Hematopoietic multipotent progenitor cell treated with erythropoietin and hydrocortisone succinate and interleukin-3 and kit ligand, for 15 days (in vitro differentiated cells): ENCODE measurements at regions not wholly inside any gene's neighbourhood (a gene's known extent, or its start where the extent isn't known, plus 50 kb on each side); places are given as distances from the start of the nearest gene placed in this dataset.

ENCODE experiments used
- DNase-seq: peaks from one replicate; pipeline ENCODE4 v3.0.0-alpha.2; 2015; ENCODE audit warnings: low spot score

DNA sequence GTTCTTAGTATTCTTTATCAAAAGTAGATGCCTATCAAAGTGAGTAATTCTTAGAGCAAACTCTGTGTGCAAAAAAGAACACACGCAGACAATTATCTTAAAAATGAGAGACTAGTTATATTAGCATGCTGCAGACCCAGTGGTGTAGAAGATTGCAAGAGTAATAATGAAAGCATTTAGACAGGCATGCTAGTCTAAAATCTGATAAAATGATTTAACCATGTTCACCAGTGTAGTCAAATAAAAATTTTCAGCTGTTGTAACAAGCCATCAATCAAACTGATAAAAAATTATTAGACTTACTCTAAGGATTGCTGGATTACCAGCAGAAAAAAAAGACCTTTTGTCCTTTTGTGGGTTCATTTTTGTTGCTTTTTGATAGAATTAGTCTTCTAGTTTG, 241.9 kb upstream of the TLE4 start:
- DNase-seq: no peak

DNA sequence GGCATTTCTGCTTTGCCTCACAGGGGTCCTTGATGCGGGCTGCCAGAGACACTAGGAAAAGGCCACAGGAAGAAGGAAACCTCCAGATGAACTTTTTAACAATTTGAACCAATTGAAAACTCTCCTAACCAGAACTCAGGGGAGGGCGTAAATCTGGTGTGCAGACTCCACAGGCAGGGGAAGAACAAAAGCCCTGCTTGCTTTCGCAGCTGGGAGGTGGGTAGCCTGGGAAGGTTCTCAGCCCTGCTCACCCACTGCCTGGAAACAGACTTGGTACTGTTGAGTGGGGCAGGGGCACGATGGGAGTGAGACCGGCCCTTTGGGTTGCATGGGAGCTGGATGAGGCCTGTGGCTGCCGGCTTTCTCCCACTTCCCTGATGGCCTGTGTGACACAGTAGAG, 237.8 kb upstream of the TLE4 start:
- DNase-seq: no peak

DNA sequence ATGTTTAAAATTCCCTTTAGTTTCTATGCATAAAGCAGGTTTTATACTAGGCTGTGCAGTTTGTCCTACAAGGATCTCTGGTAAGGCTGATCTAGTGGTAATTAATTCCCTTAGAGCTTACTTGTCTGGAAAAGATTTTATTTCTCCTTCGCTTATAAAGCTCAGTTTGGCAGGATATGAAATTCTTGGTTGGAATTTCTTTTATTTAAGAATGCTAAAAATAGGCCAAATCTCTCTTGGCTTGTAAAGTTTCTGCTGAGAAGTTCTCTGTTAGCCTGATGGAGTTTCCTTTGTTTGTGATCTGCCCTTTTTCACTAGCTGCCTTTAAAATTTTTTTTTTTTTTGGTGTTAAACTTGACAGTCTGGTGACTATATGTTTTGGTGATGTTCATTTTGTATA, 237.1 kb upstream of the TLE4 start:
- DNase-seq: no peak

DNA sequence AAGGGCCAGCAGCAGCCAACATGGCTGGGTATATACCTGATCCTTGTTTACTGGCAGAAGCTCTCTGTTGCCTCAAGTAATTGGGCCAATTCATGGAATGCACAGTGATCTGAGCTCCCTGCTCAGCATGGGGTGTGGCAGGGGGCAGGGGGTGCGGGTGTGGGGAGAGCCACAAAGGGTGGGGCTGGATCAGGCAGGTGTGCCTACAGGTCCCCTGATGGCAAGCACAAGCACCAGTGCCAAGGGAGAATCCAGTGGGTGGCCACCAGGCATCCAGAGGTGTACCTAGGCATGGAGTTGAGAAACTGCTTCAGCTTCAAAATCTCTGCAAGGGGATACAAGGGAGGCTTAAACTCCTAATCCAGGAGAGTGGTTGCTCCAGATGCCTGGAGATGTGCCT, 235.8 kb upstream of the TLE4 start:
- DNase-seq: no peak

DNA sequence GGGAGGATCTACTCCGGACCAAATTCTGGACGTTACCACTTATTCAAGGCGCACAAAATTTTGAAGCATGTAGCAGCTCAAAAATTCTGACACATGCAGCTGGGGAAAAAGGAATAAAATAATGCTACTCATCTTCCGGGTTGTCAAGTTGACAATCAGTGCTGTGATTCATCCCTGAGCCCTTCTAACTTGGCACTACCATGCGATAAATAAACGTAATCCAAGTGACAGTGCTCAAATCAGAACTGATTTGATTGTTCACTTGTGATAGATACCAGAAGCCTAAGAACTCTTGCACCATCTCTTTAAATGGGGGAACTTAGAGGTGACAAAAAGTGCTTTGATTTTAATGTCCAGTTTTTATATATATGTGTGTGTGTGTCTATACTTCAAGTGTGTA, 230.2 kb upstream of the TLE4 start:
- DNase-seq: no peak

DNA sequence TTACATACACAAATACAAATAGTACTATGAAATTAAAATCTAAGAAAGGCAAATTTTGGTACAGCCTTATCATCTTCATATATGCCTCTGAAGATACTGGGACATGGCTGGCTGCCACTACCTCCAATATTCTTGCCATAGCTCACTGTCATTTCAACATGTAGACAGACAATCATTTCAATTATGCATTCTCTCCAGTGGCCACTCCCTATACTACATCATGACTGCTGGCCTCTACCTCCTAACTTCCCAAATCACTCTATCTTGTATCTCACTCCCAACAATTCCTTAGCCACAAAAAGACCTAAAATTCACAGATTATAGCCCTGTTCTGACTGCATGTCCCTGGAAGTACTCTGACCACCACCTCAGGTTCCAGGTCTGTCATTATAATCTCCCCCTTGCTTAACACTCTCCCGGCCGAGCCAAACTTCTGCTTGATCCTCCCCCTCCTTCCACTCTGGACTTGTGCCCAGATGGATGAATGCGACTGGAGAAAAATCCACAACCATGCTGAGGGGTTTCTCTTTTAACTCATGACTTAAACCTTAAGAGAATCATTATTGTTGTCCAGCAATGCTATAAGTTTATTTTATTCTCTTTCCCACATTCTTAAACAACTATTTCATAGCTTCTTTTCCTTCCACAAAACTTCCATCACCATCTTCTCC, 225.3 kb upstream of the TLE4 start:
- no peak for DNase-seq

DNA sequence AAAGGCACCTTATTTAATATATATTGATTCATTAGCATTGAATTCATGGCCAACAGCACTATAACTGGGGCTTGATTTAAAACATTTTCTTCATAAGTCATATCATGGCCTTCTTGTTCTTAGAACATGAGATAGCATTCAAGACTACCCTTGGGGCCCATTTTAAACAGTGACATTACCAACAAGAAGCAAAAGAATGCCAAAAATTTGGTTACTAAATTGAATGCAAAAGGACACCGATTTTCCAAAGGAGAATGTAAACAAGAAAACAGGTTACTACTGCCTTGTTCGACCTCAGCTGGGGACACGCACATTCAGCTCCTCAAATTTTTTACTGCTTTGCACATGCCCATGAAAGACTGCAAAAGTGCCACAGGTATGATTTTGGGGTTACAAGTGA, 219.4 kb upstream of the TLE4 start:
- DNase-seq: no peak

DNA sequence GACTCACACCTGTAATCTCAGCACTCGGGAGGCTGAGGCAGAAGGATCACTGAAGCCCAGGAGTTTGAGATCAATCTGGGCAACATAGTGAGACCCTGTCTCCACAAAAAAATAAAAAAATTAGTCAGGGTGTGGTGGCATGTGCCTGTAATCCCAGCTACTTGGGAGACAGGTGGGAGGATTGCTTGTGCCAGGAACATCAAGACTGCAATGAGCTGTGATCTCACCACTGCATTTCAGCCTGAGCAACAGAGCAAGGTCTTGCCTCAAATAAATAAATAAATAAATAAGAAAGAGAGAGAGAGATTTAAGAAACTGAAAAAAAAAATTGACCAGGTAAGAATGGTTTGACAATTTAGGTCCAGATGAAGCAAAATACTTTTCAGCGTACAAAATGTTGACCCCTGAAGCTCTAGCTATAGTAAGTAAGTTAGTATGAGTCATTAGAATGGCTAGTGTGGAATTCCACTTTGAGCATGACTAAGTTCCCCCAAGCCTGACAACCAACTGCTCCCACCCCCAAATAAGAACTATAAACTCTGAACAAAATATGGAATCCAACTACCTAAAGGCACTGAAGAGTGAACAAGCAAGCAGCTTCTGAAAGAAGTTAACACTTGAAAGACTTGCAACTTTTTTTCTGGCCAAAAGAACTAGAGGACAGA, 217.8 kb upstream of the TLE4 start:
- DNase-seq: no peak

DNA sequence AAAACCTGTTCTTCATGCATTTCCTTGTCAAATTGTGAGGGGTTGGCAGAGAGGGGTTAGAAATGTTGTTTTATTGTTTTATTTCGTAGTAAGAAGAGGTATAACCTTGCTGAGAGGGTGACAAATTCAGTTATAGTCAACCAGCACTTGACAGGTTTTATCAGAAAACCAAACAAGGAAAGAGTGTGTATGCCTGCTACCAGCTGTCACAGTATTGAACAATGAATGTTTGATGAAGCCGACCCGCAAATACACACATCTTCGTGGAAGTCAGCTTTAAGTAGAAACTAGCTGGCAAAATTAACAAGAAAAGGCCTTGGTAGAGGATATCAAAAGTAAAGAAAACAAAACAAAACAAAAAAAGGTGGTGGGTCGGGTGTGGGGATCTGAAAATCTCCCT, 214.6 kb upstream of the TLE4 start:
- DNase-seq: no peak

DNA sequence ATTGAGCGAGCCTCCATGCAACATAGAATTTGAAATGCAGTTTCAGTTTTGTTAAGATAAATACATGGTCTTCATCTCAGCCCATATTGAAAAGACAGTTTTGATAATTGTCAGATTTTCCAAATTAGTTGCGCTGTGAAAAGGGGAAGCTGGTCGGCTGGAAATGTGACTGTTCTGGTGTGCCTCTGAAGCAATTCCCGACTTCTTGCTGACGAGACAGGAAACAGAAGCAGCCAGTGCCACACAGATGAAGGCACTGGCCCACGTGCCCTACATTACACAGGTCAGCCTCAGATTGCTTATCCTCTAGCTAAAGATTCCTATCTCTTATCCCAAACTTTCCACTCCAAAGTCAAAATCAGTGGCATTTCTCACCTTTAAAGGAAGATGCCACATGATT, 214.1 kb upstream of the TLE4 start:
- no peak for DNase-seq

DNA sequence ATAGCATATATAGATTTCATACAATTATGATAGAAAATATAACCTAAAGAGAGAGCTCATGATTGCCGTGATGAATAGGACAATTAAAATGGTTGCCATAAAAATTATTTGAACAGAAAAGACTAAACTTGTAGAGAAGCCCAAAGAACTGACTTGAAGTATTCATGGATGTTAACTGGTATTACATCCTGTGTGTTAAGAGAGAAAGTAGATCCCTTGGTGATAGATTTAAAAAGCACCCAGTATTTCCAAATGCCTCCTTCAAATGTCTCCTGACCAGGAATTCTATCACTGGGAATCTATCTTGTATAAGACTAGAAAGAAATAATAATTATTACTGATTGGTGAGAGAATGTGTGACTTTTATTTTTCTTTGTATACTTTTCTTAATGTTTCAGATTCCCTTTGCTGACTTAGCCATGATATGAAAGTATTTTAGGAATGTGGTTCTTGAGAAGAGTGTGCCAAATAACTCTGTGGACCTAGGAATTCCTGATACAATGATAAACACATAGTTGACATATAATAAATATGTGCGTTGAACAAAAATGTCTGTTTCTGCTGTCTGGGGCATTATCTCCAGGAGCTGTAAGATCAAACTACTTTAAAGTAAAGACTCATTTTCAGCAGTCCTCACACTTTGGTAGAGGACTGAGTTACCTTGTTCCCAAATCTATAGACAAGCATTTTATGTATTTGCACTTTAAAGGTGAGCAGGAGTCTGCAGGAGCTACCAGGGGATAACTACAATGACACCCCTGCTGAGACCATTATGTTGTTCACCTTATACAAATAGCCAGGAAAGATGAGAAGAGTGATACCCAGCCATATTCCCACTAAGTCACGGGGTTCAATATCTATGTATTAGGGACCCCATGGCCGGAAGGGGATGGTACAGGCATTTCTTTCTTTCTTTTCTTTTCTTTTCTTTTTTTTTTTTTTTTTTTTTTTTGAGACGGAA, 211.1 kb upstream of the TLE4 start:
- DNase-seq: no peak

DNA sequence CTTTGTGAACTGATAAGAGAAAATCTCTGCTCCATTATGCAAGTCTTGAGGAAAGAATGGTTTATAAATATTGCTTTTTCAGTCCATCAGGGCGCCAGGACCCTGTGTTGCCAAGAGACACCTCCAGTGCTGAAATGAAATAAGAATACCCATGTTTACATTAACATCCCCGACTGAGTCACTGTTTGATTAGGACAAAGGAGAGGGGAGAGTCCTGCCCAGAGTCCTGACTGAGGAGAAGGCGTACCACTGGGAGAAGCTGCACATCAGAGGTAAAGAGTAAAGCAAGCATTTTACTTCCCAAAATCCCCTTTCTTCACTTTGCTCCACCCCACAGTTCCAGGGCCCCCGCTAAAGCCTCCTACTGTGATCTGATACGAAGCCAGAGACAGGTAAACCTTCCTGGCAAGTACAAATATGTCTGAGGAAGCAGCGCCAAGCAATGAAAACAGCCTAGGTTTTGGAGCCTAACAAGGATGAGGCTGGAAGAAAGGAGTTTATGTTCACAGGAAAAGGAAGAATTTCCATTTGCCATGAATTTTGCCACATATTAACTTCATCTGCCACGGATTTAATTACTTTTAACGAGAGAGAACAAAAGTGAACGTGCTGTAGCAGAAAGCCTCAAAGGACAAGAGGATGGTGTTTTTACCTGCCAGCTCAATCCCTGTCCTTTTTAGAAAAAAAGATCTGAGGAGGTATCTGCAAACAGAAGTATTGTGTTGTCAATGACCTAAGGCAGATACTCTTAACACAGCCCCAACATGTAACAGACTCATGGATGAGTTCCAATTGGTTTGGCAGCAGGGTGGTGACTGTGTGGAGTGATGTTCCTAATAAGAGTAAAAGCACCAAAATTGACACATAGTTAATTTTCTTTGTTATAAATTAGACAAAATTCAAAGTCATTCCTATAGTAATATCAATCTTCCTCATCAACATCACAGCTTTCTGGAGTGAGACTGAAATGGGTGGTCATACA, 209.4 kb upstream of the TLE4 start:
- no peak for DNase-seq

DNA sequence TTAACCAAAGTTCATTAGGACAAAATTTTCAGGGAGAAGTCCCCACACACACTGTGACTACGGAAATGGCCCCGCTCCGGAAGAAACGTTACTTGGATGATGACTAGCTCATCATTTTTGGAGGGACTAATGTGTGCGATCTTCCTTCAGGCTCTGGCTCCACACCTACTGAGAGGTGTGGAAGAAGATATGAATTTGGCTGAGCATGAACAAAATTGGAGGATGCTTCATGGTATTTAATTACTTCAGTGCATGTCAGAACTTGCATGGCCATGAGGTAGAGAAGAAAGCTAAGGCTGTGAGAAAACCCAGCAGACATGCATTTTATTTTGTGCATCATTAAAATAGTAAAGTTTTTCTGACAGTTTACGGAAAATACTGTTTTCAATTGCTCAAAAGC, 202.1 kb upstream of the TLE4 start:
- no peak for DNase-seq

DNA sequence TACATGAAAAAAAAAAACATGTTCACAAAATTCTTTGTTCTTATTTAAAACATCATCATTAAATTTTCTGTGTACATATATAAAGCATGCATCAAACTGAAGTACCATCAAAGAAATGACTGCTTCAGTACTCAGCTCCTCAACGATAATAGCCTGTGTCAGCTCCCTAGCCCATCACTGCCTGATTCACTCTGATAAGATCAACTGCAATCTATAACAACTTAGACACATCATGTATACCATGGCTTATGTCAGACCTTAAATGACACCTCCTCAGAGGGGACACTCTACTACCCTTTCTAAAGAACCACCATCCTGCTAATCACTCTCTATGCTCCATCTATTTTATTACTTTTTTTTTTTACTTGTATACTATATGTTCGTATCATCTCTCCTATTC, 200.5 kb upstream of the TLE4 start:
- no peak for DNase-seq

DNA sequence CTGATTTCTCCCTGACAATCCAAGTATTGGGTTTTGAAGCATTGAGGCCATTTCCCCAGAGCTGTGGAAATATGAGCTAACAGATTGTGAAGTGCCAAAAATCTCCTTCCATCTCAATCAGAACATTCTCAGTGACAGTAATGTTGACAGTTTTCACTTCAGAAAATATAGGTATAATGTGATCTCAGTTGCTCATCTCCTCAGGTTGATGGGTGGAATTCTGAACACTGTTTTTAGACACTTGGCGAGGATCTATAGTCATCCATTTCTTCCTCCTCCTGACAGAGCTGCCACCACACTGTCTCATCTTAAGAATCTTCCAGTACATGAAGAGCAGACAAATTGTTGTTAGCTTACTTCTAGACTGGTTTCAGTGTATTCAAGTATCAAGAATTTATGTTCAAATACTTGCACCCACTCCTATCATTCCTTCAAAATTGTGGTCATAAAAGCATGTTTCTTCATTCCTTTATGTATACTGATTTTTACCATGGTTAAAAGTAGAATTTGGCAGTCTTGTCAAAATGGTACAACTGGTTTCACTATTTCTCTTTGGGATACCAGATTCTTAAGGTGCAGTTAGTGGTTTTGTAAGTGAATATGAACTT, 199.7 kb upstream of the TLE4 start:
- no peak for DNase-seq

DNA sequence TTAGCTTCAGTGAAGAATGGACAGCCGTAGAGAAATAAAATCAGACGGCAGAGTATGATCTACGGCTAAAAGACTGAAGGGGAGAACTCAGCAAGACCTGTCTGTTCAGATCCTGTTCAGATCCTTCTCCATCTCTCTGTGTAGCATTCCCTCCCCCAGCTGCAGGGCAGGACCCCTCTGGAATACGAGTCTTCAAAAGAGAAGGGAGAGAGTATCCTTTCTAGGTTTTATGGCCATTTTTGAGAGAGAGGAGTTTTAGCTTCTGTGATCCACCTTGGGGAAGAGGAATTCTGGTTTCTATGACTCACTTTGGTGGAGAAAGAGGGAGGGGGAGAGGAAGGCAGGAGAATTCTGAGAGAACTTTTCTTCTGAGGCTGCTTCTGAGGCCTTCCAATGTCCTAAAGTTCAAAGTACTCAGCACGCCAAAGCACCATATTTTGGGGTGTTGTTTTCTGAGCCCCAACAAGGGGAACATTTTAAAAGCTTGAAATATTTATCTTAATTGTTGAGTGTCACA, 194.4 kb upstream of the TLE4 start:
- no peak for DNase-seq

DNA sequence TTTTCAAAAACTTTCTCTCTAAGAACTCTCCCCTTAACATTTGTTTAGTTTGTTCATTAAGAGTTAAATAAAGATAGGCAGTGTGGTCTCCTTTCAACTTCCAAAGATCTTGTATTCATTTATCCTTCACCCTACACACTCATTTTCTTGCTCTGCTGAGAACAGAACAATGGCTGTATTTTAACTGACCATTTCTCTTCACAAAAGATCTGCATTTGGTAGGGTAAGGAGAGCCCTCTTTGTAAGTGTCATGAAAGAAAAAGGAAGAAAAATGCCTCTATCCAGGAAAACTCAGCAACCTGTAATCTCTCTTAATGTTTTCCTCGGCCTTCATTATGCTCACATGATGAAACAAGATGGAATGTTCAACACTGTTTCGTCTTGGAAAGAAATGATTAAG, 193.7 kb upstream of the TLE4 start:
- DNase-seq: no peak

DNA sequence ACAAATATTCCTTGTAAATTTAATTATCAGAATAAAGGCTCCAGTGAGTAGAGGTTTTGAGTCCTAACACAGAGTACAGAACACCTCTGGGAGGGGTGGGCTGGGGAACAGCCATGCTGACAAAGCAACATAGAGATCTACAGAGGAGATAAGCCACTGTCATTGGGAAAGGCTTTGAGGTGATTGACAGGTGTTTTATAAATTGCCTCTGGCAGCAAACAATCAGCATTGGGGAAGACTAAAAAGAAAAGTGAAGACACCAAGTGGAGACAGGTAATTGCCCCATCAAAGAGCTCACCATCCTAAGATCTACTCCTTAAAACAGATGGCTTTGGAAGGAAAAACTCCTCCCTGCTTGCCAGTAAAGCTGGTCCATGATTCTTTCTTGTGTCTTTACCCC, 189.7 kb upstream of the TLE4 start:
- no peak for DNase-seq

DNA sequence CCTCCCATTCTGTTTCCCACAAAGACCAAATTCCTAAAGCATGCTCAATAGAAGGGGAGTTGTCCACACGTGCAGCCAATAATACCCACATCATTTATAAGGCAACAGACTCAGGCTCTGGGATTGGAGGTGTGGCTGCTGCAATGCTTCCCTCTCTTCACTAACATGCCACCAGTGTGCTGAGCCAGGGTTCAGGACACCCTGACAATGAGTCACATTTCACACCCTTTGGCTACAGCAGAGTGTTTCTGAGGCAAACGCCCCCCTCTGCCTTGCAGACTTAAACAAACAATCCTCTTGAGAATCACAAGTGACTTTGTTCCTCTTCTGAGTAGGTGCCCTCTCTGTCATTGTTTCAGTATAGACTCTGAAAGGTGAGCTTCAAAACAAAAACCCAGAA, 189.3 kb upstream of the TLE4 start:
- DNase-seq: no peak

DNA sequence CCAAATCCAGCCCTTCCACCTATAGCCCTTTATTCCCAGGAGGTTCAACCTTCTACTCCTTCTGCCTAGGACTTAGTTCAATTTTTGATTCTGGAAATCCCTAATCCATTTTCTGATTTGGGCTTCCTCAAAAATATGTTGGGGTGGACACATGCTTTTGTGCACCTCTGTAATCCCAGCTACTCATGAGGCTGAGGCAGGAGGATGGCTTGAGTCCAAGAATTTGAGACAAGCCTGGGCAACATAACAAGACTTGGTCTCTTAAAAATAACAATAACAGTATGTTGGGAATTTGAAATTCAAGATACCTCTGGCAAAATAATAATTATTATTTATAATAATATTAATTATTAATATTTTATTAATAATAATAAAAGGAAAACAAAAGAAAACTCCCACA, 188.7 kb upstream of the TLE4 start:
- no peak for DNase-seq

DNA sequence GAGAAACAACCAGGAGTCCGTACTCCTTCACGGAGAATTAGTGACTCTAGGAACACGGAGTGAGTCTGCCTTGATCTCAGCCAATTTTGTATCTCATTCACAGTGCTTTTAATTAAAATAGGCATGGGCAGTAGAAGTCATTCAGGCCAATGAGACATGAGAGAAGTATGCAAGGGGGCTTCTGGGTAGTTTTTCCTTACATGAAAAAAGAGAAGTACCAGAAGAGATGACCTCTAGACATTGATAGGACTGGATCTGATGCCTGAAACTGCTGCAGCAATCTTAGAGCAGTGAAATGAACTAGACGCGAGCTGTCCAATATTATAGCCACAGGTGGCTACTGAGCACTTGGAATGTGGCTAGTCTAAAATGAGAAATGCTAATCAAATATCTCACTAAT, 187.7 kb upstream of the TLE4 start:
- DNase-seq: no peak
